A673 (cell line): ENCODE measurements at regions not wholly inside any gene's neighbourhood (a gene's known extent, or its start where the extent isn't known, plus 50 kb on each side); places are given as distances from the start of the nearest gene placed in this dataset.

Experiments
- EZH2 ChIP-seq: fragments of 200-600 bp; sonication (generic); IDR thresholded peaks from 2 replicates; pipeline ENCODE4 v1.6.1; 2017; ENCODE audit warnings: borderline replicate concordance, low read depth, mild to moderate bottlenecking, mixed read lengths, antibody characterized with exemption, low read length; ENCODE audit not compliant: poor library complexity, severe bottlenecking
- TF ChIP-seq, protein P1 (sequence below): fragments of 300-800, 200-600 bp; sonication (generic); conservative IDR thresholded peaks from 2 replicates; pipeline ENCODE4 v1.5.1; 2017; ENCODE audit warnings: low read depth, mild to moderate bottlenecking, antibody characterized with exemption, low read length, moderate library complexity, mixed read lengths

GRCh38 chr12:125704803-125705202 is 639.6 kb downstream of the AACS start:
- TF ChIP-seq, protein P1, sequence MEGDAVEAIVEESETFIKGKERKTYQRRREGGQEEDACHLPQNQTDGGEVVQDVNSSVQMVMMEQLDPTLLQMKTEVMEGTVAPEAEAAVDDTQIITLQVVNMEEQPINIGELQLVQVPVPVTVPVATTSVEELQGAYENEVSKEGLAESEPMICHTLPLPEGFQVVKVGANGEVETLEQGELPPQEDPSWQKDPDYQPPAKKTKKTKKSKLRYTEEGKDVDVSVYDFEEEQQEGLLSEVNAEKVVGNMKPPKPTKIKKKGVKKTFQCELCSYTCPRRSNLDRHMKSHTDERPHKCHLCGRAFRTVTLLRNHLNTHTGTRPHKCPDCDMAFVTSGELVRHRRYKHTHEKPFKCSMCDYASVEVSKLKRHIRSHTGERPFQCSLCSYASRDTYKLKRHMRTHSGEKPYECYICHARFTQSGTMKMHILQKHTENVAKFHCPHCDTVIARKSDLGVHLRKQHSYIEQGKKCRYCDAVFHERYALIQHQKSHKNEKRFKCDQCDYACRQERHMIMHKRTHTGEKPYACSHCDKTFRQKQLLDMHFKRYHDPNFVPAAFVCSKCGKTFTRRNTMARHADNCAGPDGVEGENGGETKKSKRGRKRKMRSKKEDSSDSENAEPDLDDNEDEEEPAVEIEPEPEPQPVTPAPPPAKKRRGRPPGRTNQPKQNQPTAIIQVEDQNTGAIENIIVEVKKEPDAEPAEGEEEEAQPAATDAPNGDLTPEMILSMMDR = no peak
- TF ChIP-seq EZH2 = no peak
